PC-9 (cell line): ENCODE measurements at regions not wholly inside any gene's neighbourhood (a gene's known extent, or its start where the extent isn't known, plus 50 kb on each side); places are given as distances from the start of the nearest gene placed in this dataset.
"Not testable (repeated sequence)": the region's sequence is repeated elsewhere in the genome, so short reads cannot be mapped to it uniquely, and the experiment has no call there.

Source experiments
- BruUV-seq: library from RNA; stranded (reverse); fragments of 400-500 nt; replicated peaks from 2 replicates; lab custom pipeline; 2021; lab: Mats Ljungman, UMichigan
- CTCF ChIA-PET: fragments of 300-600 bp; sonication (Branson Sonifier 250); formaldehyde crosslinking; loops from one replicate; lab custom pipeline; 2022; ENCODE audit warnings: antibody characterized with exemption; lab: Charles Lee
- POLR2A ChIA-PET: fragments of 300-600 bp; sonication (Branson Sonifier 250); formaldehyde crosslinking; loops from one replicate; lab custom pipeline; 2022; ENCODE audit warnings: antibody characterized with exemption; ENCODE audit not compliant: unreplicated experiment; lab: Charles Lee
- DNase-seq, 2 experiments: peaks; one replicate each; pipeline versions ENCODE4 v3.0.0 to v3.0.0-alpha.2; 2015 to 2022; ENCODE audit warnings: mixed read lengths in 1 of 2
- H2AFZ ChIP-seq: fragments of 200-600 bp; sonication (generic); 2 replicates; pipeline ENCODE4 v1.8.1; 2017; ENCODE audit warnings: antibody characterized with exemption
- H3F3A ChIP-seq: fragments of 200-600 bp; sonication (generic); 2 replicates; pipeline ENCODE4 v1.8.1; 2017; ENCODE audit warnings: antibody characterized with exemption, mild to moderate bottlenecking, low read depth; ENCODE audit not compliant: insufficient read depth
- H3K27ac ChIP-seq: fragments of 200-600 bp; sonication (generic); 2 replicates; pipeline ENCODE4 v1.6.1; 2016; ENCODE audit warnings: mixed run types
- H3K27me3 ChIP-seq: fragments of 200-600 bp; sonication (generic); 2 replicates; pipeline ENCODE4 v1.6.1; 2016; ENCODE audit warnings: low read depth, mixed run types; ENCODE audit not compliant: insufficient read depth
- H3K36me3 ChIP-seq: fragments of 200-600 bp; sonication (generic); 2 replicates; pipeline ENCODE4 v1.6.1; 2016; ENCODE audit warnings: low read depth, mixed run types
- H3K4me1 ChIP-seq: fragments of 200-600 bp; sonication (generic); replicated peaks from 2 replicates; pipeline ENCODE4 v1.6.1; 2016; ENCODE audit warnings: mixed run types; ENCODE audit not compliant: insufficient read depth
- H3K4me2 ChIP-seq: fragments of 200-600 bp; sonication (generic); 2 replicates; pipeline ENCODE4 v1.6.1; 2017; ENCODE audit warnings: mixed run types
- H3K4me3 ChIP-seq: fragments of 200-600 bp; sonication (generic); 2 replicates; pipeline ENCODE4 v1.6.1; 2016; ENCODE audit warnings: mixed run types
- H3K79me2 ChIP-seq: fragments of 200-600 bp; sonication (generic); 2 replicates; pipeline ENCODE4 v1.6.1; 2017; ENCODE audit warnings: low read depth, mixed run types
- H3K9me2 ChIP-seq: fragments of 200-600 bp; sonication (generic); 2 replicates; pipeline ENCODE4 v1.8.1; 2017; ENCODE audit warnings: mild to moderate bottlenecking; ENCODE audit not compliant: insufficient read depth
- H3K9me3 ChIP-seq: fragments of 200-600 bp; sonication (generic); 2 replicates; pipeline ENCODE4 v1.8.1; 2016; ENCODE audit warnings: low read depth; ENCODE audit not compliant: insufficient read depth
- H4K20me1 ChIP-seq: fragments of 200-600 bp; sonication (generic); 2 replicates; pipeline ENCODE4 v1.8.1; 2017; ENCODE audit not compliant: insufficient read depth
- EZH2 ChIP-seq: fragments of 200-600 bp; sonication (generic); IDR thresholded peaks from 2 replicates; pipeline ENCODE4 v1.8.0; 2017; ENCODE audit warnings: antibody characterized with exemption, low read depth
- intact Hi-C: fragments of 100-400 bp; cut with micrococcal nuclease; formaldehyde crosslinking; loops from one replicate; pipeline ENCODE4 v1.10.0; 2022; ENCODE audit not compliant: unreplicated experiment
- TF ChIP-seq, protein P1 (sequence below): fragments of 200-600 bp; sonication (generic); conservative IDR thresholded peaks from 2 replicates; pipeline ENCODE4 v1.6.1; 2017; ENCODE audit warnings: mixed run types, antibody characterized with exemption, mild to moderate bottlenecking, moderate library complexity

DNA sequence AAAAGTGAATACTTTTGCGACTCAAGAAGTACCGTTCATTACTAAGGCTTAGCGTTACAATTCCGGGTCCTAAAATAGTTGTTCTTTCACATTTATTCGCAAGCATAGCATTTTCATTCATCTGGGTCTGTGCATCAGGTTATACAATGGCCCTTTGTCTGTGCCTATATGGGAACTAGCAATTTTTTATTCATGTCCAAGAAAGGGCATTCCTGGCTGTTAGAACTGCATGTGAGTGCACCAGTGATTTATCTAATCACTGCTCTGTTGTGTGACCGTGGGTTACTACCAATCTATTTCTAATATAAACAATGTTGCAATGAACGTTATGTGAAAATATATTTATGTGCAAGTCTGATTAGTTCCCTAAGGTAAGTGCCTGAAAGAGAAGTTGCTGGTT lies 63.8 kb downstream of the SPANXA1 start:
- not testable (repeated sequence) for H3K9me3 ChIP-seq, BruUV-seq, H3K9me2 ChIP-seq

DNA sequence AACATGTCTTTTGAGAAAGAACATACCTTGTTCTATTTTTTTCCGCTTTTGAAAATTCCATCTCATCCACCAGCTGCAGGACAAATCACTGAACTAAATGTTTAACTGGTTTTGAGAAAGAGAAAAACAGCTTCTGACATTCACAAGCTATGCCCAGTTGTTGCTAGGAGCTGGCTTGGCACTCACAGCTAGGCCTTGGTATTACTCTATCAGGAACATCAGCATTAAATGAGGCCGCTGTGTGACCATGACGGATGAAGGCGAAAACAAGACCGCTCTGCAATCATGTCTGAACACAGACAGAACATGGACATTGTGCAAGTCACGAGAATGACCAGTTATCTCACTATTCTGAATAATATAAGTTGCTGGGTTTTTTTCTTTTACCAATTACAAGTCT lies 108.8 kb downstream of the SPANXA1 start:
- POLR2A ChIA-PET, CTCF ChIA-PET: not testable (repeated sequence)

More for the DNA sequence above, 63.8 kb downstream of the SPANXA1 start:
- H3K27ac ChIP-seq, CTCF ChIA-PET, H2AFZ ChIP-seq, H3K4me1 ChIP-seq, H3F3A ChIP-seq, H3K79me2 ChIP-seq, H3K4me3 ChIP-seq, H3K4me2 ChIP-seq, DNase-seq, intact Hi-C loops, H3K36me3 ChIP-seq, H3K27me3 ChIP-seq, H4K20me1 ChIP-seq, POLR2A ChIA-PET: not testable (repeated sequence)

DNA sequence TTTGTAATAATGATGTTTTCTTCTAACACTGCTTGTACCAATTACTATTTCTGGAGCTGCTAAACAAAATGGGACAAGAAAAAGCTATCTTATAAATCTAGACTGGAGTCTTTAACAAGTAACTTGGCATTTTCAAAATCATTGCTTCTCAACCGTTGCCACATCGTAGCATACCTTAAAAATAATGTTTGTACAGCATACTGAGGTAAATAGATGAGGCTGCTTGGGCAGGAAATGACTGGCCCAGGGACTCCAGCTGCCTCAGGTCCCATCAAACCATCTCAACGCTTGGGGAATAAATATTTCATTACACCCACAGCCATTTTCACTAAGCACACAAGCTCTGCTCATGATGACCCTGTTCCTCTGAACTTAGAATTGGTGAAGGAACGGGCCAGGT lies 115.1 kb downstream of the SPANXA1 start:
- H2AFZ ChIP-seq: no peak overlapping the region
- H3K79me2 ChIP-seq: no peaks in the 10 kb centered on the region
- H3K27ac ChIP-seq: peak overlapping the region; percentile 16; the same call in 1 of the 2 replicates
- DNase-seq: peak in 1 of 2 experiments; percentile 6
- no peaks in the 10 kb centered on the region for H3K9me2 ChIP-seq
- no peak overlapping the region for H3K4me2 ChIP-seq
- no peaks in the 10 kb centered on the region for H3K9me3 ChIP-seq
- H3K27me3 ChIP-seq: no peaks in the 10 kb centered on the region
- H4K20me1 ChIP-seq: no peaks in the 10 kb centered on the region
- TF ChIP-seq EZH2: no peak
- TF ChIP-seq, protein P1, sequence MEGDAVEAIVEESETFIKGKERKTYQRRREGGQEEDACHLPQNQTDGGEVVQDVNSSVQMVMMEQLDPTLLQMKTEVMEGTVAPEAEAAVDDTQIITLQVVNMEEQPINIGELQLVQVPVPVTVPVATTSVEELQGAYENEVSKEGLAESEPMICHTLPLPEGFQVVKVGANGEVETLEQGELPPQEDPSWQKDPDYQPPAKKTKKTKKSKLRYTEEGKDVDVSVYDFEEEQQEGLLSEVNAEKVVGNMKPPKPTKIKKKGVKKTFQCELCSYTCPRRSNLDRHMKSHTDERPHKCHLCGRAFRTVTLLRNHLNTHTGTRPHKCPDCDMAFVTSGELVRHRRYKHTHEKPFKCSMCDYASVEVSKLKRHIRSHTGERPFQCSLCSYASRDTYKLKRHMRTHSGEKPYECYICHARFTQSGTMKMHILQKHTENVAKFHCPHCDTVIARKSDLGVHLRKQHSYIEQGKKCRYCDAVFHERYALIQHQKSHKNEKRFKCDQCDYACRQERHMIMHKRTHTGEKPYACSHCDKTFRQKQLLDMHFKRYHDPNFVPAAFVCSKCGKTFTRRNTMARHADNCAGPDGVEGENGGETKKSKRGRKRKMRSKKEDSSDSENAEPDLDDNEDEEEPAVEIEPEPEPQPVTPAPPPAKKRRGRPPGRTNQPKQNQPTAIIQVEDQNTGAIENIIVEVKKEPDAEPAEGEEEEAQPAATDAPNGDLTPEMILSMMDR: no peak
- no TSS peak for BruUV-seq
- intact Hi-C loops: loop anchor here (2.0 kb wide), 1 partner anchor 63 kb away; no protein-coding TSS in a partner anchor
- H3K36me3 ChIP-seq: no peaks in the 10 kb centered on the region
- ChIA-PET CTCF (no interaction called here), POLR2A (no interaction called here)
- no peaks in the 10 kb centered on the region for H3K4me1 ChIP-seq
- H3K4me3 ChIP-seq: no peak overlapping the region
- no peaks in the 10 kb centered on the region for H3F3A ChIP-seq

More for the DNA sequence above, 108.8 kb downstream of the SPANXA1 start:
- H3K27me3 ChIP-seq, DNase-seq, H3K36me3 ChIP-seq, H3K4me3 ChIP-seq, BruUV-seq, intact Hi-C loops, H3K79me2 ChIP-seq, H3K27ac ChIP-seq, H4K20me1 ChIP-seq, H3F3A ChIP-seq, H3K9me3 ChIP-seq, H3K9me2 ChIP-seq, H3K4me1 ChIP-seq, H2AFZ ChIP-seq, H3K4me2 ChIP-seq: not testable (repeated sequence)

DNA sequence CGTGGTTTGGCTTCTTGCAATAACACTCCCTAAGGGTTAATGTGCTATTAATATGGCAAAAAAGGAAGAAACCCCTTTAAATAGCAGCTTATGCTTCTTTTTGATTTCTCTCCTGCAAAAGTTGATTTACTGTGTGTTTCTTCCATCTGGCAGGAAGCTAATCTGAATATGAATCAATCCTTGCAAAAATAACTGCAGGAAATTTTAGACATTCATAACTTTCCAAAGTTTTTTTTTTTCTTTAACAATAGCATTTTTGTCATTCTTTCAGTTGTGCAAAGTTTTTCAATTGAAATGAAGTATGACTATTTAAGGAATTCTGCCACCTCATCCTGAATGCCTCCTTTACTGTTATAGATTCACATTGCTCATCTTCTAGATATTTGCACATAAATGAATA lies 115.6 kb downstream of the SPANXA1 start:
- Histone ChIP-seq H2AFZ (no peak overlapping the region), H3K4me3 (no peak overlapping the region), H3K9me3 (no peaks in the 10 kb centered on the region), H4K20me1 (no peaks in the 10 kb centered on the region), H3K27ac (no peak overlapping the region), H3K36me3 (no peaks in the 10 kb centered on the region), H3K4me2 (no peak overlapping the region), H3K27me3 (no peaks in the 10 kb centered on the region), H3F3A (no peaks in the 10 kb centered on the region), H3K79me2 (no peaks in the 10 kb centered on the region), H3K4me1 (no peaks in the 10 kb centered on the region), H3K9me2 (no peaks in the 10 kb centered on the region)
- ChIA-PET CTCF (interaction anchor here (0.7 kb wide), 1 partner anchor 63 kb away, joined by 4 read pairs; no protein-coding TSS in a partner anchor), POLR2A (no interaction called here)
- TF ChIP-seq EZH2: no peak
- TF ChIP-seq, protein P1: no peak
- no TSS peak for BruUV-seq
- DNase-seq: peak in 1 of 2 experiments; percentile 40
- intact Hi-C loops: loop anchor here (2.0 kb wide), 1 partner anchor 62 kb away; no protein-coding TSS in a partner anchor
